ENCODE measurements at regions not wholly inside any gene's neighbourhood (a gene's known extent, or its start where the extent isn't known, plus 50 kb on each side); places are given as distances from the start of the nearest gene placed in this dataset.
"Not testable (repeated sequence)": the region's sequence is repeated elsewhere in the genome, so short reads cannot be mapped to it uniquely, and the experiment has no call there.

- 40 to 100% methylated on average over 1 of the region's 6 CpGs for WGBS, 2 experiments (ENCODE audit: insufficient coverage in 2 of 2)
Measured at GRCh38 chr15:84395881-84396280, 160.3 kb downstream of the GOLGA6L4 start.

GRCh38 chr15:84397066-84397465 is 161.5 kb downstream of the GOLGA6L4 start:
- not testable (repeated sequence) for H3K27ac ChIP-seq (ENCODE audit: low read depth, low read length, severe bottlenecking); H3K9me3 ChIP-seq (ENCODE audit: control insufficient read depth, low read length); H3K36me3 ChIP-seq (ENCODE audit: control insufficient read depth, insufficient read depth, low read length); H3K4me1 ChIP-seq (ENCODE audit: control insufficient read depth, insufficient read depth, low read length, poor library complexity, severe bottlenecking); H3K4me3 ChIP-seq (ENCODE audit: extremely low read depth, insufficient read depth, low read length, poor library complexity, severe bottlenecking)
- WGBS, 2 experiments (ENCODE audit: insufficient coverage in 2 of 2): 94 to 95% methylated on average over 14 to 15 of the region's 18 CpGs

More at GRCh38 chr15:84395881-84396280, 160.3 kb downstream of the GOLGA6L4 start:
- H3K27ac ChIP-seq (ENCODE audit: low read depth, low read length, severe bottlenecking); H3K36me3 ChIP-seq (ENCODE audit: control insufficient read depth, insufficient read depth, low read length); H3K4me3 ChIP-seq (ENCODE audit: extremely low read depth, insufficient read depth, low read length, poor library complexity, severe bottlenecking); H3K4me1 ChIP-seq (ENCODE audit: control insufficient read depth, insufficient read depth, low read length, poor library complexity, severe bottlenecking); H3K9me3 ChIP-seq (ENCODE audit: control insufficient read depth, low read length): not testable (repeated sequence)

GRCh38 chr15:84398087-84398486 is 162.5 kb downstream of the GOLGA6L4 start:
- H3K4me3 ChIP-seq (ENCODE audit: extremely low read depth, insufficient read depth, low read length, poor library complexity, severe bottlenecking); H3K4me1 ChIP-seq (ENCODE audit: control insufficient read depth, insufficient read depth, low read length, poor library complexity, severe bottlenecking); H3K36me3 ChIP-seq (ENCODE audit: control insufficient read depth, insufficient read depth, low read length); H3K27ac ChIP-seq (ENCODE audit: low read depth, low read length, severe bottlenecking); H3K9me3 ChIP-seq (ENCODE audit: control insufficient read depth, low read length): not testable (repeated sequence)
- WGBS, 2 experiments (ENCODE audit: insufficient coverage in 2 of 2): 50 to 68% methylated on average over 2 to 3 of the region's 4 CpGs

GRCh38 chr15:84398763-84399701 is 163.5 kb downstream of the GOLGA6L4 start:
- WGBS, 2 experiments (ENCODE audit: insufficient coverage in 2 of 2): 81 to 86% methylated on average over 25 to 30 of the region's 42 CpGs
- Histone ChIP-seq H3K27ac (ENCODE audit: low read depth, low read length, severe bottlenecking) (no peak overlapping the region), H3K4me1 (ENCODE audit: control insufficient read depth, insufficient read depth, low read length, poor library complexity, severe bottlenecking) (no peaks in the 10 kb centered on the region), H3K36me3 (ENCODE audit: control insufficient read depth, insufficient read depth, low read length) (no peaks in the 10 kb centered on the region), H3K4me3 (ENCODE audit: extremely low read depth, insufficient read depth, low read length, poor library complexity, severe bottlenecking) (no peak overlapping the region), H3K9me3 (ENCODE audit: control insufficient read depth, low read length) (no peaks in the 10 kb centered on the region)

- H3K36me3 ChIP-seq (ENCODE audit: control insufficient read depth, insufficient read depth, low read length): no peaks in the 10 kb centered on the region
- no peak overlapping the region for H3K4me3 ChIP-seq (ENCODE audit: extremely low read depth, insufficient read depth, low read length, poor library complexity, severe bottlenecking)
- H3K9me3 ChIP-seq (ENCODE audit: control insufficient read depth, low read length): no peaks in the 10 kb centered on the region
- 73 to 80% methylated on average over 11 to 13 of the region's 13 CpGs for whole genome bisulfite sequencing, 2 experiments (ENCODE audit: insufficient coverage in 2 of 2)
- H3K4me1 ChIP-seq (ENCODE audit: control insufficient read depth, insufficient read depth, low read length, poor library complexity, severe bottlenecking): no peaks in the 10 kb centered on the region
- H3K27ac ChIP-seq (ENCODE audit: low read depth, low read length, severe bottlenecking): no peak overlapping the region
Measured at GRCh38 chr15:84400017-84400740, 164.6 kb downstream of the GOLGA6L4 start.

GRCh38 chr15:84400820-84401219 is 165.2 kb downstream of the GOLGA6L4 start:
- WGBS, 2 experiments (ENCODE audit: insufficient coverage in 2 of 2): 71 to 78% methylated on average over 5 of the region's 5 CpGs
- no peak overlapping the region for H3K4me3 ChIP-seq (ENCODE audit: extremely low read depth, insufficient read depth, low read length, poor library complexity, severe bottlenecking)
- no peak overlapping the region for H3K27ac ChIP-seq (ENCODE audit: low read depth, low read length, severe bottlenecking)
- no peaks in the 10 kb centered on the region for H3K9me3 ChIP-seq (ENCODE audit: control insufficient read depth, low read length)
- H3K36me3 ChIP-seq (ENCODE audit: control insufficient read depth, insufficient read depth, low read length): no peaks in the 10 kb centered on the region
- H3K4me1 ChIP-seq (ENCODE audit: control insufficient read depth, insufficient read depth, low read length, poor library complexity, severe bottlenecking): no peaks in the 10 kb centered on the region

GRCh38 chr15:84401461-84401860 is 165.9 kb downstream of the GOLGA6L4 start:
- H3K4me3 ChIP-seq (ENCODE audit: extremely low read depth, insufficient read depth, low read length, poor library complexity, severe bottlenecking); H3K36me3 ChIP-seq (ENCODE audit: control insufficient read depth, insufficient read depth, low read length); H3K4me1 ChIP-seq (ENCODE audit: control insufficient read depth, insufficient read depth, low read length, poor library complexity, severe bottlenecking); H3K9me3 ChIP-seq (ENCODE audit: control insufficient read depth, low read length); H3K27ac ChIP-seq (ENCODE audit: low read depth, low read length, severe bottlenecking): not testable (repeated sequence)
- WGBS, 2 experiments (ENCODE audit: insufficient coverage in 2 of 2): 87% methylated on average over 3 of the region's 5 CpGs; no CpG with 5 or more reads in 1 of the 2 experiments

GRCh38 chr15:84401891-84402840 is 166.6 kb downstream of the GOLGA6L4 start:
- H3K27ac ChIP-seq (ENCODE audit: low read depth, low read length, severe bottlenecking); H3K9me3 ChIP-seq (ENCODE audit: control insufficient read depth, low read length); H3K36me3 ChIP-seq (ENCODE audit: control insufficient read depth, insufficient read depth, low read length); H3K4me3 ChIP-seq (ENCODE audit: extremely low read depth, insufficient read depth, low read length, poor library complexity, severe bottlenecking); H3K4me1 ChIP-seq (ENCODE audit: control insufficient read depth, insufficient read depth, low read length, poor library complexity, severe bottlenecking): not testable (repeated sequence)
- WGBS, 2 experiments (ENCODE audit: insufficient coverage in 2 of 2): 98% methylated on average over 8 to 9 of the region's 14 CpGs

GRCh38 chr15:84402856-84403608 is 167.5 kb downstream of the GOLGA6L4 start:
- Histone ChIP-seq H3K9me3 (ENCODE audit: control insufficient read depth, low read length) (no peaks in the 10 kb centered on the region), H3K36me3 (ENCODE audit: control insufficient read depth, insufficient read depth, low read length) (no peaks in the 10 kb centered on the region), H3K27ac (ENCODE audit: low read depth, low read length, severe bottlenecking) (no peak overlapping the region), H3K4me1 (ENCODE audit: control insufficient read depth, insufficient read depth, low read length, poor library complexity, severe bottlenecking) (no peaks in the 10 kb centered on the region), H3K4me3 (ENCODE audit: extremely low read depth, insufficient read depth, low read length, poor library complexity, severe bottlenecking) (no peak overlapping the region)
- 86 to 89% methylated on average over 20 to 21 of the region's 21 CpGs for WGBS, 2 experiments (ENCODE audit: insufficient coverage in 2 of 2)

- WGBS, 2 experiments (ENCODE audit: insufficient coverage in 2 of 2): no CpG with 5 or more reads among the region's 4 CpGs
- H3K9me3 ChIP-seq (ENCODE audit: control insufficient read depth, low read length); H3K4me1 ChIP-seq (ENCODE audit: control insufficient read depth, insufficient read depth, low read length, poor library complexity, severe bottlenecking); H3K4me3 ChIP-seq (ENCODE audit: extremely low read depth, insufficient read depth, low read length, poor library complexity, severe bottlenecking); H3K27ac ChIP-seq (ENCODE audit: low read depth, low read length, severe bottlenecking); H3K36me3 ChIP-seq (ENCODE audit: control insufficient read depth, insufficient read depth, low read length): not testable (repeated sequence)
Measured at GRCh38 chr15:84409357-84409756, 173.8 kb downstream of the GOLGA6L4 start.
